Sigmoid colon (tissue), 3 donors: ENCODE measurements at regions not wholly inside any gene's neighbourhood (a gene's known extent, or its start where the extent isn't known, plus 50 kb on each side); places are given as distances from the start of the nearest gene placed in this dataset.

Source experiments
- CTCF ChIP-seq, 4 experiments: fragments of 450-650 bp in 3 of 4; fragments of 200-600 bp in 1 of 4; IDR thresholded peaks; one replicate each; pipeline ENCODE4 v1.5.1; 2016 to 2019; ENCODE audit warnings: antibody characterized with exemption in 4 of 4, mild to moderate bottlenecking in 3 of 4, moderate library complexity in 2 of 4
- POLR2A ChIP-seq, 2 donors: fragments of 450-650 bp; IDR thresholded peaks; one replicate each; pipeline ENCODE4 v1.6.1; 2016; ENCODE audit warnings: antibody characterized with exemption in 2 of 2, mild to moderate bottlenecking in 2 of 2, moderate library complexity in 2 of 2

GRCh38 chr6:90870561-90870960 is 283.7 kb upstream of the MAP3K7 start:
- no peak for TF ChIP-seq CTCF (IDR thresholded peaks at IDR 0.05)
- TF ChIP-seq POLR2A (IDR thresholded peaks at IDR 0.05) = no peak
